Iris pigment epithelial cell (primary cell): ENCODE measurements at regions not wholly inside any gene's neighbourhood (a gene's known extent, or its start where the extent isn't known, plus 50 kb on each side); places are given as distances from the start of the nearest gene placed in this dataset.
"Not testable (repeated sequence)": the region's sequence is repeated elsewhere in the genome, so short reads cannot be mapped to it uniquely, and the experiment has no call there.

Experiments
- DNase-seq: peaks from one replicate; pipeline ENCODE4 v3.0.0-alpha.2; 2011; ENCODE audit warnings: low read depth

DNA sequence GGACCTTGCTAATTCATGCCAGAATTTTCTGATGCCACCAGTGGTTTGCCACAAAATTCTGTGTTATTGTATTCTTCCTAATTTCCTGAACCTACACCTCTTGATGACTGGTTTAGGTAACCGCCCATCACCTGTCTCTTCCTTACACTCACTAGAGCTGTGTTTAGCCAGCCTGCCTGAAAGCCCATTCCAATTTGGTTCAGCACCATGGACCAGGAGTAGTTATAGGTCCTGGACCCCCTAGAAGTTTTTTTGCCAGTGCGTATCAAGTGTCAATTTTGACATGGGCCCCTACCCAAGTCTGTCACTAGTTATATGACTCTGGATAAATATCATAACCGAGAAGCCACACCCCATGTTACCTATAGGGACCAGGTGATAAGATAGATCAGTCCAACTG is 94.0 kb upstream of the NAP1L1 start:
- no peak for DNase-seq

DNA sequence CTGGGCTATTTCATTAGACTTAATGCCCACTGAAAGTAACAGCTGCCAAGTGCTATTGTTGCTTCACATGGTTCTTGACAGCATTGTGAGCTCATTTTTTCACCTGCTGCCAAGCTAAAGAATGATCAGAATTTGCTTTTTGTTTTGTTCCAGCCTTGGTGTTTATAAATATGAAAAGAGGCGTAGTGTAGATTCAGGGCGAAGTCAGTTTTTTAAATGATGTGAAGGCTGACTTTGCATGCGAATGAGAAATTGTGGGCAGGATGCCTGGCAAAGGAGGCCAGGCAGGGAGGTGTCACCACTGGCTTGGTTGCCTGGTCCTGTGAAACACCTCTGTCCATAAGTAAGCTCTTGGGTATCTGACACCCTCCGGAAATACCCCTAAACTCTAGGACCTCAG is 93.3 kb upstream of the NAP1L1 start:
- no peak for DNase-seq

DNA sequence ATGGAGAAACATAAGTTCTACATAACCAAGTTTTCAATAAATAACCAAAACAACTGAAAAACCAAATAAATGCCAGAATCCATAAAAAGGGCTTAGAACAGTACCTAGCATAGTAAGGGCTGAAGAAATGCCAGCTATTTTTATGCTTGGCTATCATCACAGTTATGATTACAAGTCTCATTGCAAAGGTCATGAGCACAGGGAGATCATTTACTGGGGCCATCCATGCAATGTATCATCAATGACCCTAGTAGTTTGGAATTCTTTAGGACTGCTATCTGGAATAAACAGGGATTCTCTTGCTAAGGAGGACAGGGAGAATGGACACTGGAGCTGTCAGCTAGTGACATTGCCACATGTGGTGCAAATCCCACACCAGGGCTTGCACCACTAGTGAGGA is 92.5 kb upstream of the NAP1L1 start:
- no peak for DNase-seq

DNA sequence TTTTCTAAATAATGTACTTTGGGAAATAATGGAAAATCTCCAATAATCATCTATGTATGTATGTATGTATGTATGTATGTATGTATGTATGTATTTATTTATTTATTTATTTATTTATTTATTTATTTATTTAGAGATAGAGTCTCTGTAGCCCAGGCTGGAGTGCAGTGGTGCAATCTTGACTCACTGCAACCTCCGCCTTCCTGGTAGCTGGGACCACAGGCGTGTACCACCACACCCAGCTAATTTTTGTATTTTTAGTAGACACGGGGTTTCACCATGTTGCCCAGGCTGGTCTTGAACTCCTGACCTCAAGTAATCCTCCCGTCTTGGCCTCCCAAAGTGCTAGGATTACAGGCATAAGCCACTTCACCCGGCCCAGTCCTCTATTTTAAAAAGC is 91.5 kb upstream of the NAP1L1 start:
- not testable (repeated sequence) for DNase-seq

DNA sequence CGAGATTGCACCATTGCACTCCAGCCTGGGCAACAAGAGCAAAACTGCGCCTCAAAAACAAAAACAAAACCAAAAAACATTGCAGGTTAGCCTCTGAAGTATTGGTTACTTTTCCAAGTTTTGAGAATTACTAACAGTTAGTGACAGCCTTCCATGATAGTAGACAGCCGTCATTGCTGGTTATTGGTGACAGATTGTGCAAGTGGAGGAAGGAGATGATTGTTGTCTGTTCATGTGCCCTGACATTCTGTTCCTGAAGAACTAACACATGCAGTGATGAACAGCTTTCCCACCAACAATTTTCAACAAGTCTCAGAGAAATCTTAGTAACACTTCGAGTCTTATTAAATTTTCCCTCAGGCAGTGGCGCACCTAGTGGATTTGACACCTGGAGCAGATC is 89.3 kb upstream of the NAP1L1 start:
- DNase-seq: no peak

DNA sequence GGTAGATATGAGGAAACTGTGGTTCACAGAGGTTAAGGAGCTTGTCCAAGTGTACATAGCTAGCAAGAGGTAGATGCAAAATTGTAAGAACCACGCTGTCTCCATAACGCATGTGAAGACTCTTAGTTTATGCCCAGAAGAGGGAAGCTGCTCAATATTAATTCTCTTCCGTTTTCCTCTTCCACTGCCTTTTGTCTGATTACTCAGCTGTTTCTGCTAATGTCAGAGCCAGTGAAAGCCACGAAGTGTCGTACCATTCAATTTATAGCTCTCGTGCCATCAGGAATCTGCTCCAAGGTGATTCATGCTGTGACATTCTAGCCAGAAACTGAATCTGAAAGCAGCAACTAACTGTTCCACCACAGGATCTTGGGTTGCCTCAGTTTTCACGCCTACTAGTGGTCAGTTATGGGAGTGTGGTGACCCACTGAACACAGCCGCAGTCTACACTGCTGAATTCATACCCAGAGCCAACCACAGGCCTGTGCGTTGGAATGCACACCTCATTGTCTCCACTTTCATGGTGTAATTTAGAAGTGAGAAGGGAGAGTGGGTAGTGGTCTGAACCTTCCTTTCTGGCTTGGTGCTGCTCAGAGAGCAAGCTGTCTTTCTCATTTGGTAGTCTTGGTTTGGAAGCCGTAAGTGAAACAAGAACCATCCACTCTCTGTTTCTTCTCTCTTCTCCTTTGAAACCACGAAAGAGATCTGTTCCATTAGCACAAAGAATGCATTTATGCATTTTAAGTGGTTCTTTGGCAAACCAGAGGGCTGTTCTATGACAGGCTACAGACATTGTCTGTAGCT is 74.2 kb upstream of the NAP1L1 start:
- DNase-seq: peak; percentile 71

DNA sequence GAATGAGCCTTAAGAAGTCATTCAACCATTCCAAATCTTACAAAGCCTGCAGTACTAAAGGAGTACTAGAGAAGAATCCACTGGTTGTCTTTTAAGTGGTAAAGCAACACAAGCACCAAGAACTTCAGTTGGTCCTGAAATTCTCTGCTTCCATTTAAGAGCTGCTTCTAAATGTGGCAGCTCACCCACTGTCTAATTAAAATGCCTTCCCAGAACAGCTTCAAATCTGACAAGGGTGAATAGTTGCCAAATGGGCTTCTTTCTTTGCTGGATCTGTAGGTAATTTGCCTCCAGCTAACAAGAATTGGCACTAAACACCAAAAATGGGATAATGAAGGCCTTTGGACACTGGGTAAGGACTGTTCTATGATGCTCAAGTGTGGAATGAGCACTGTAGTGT is 72.2 kb upstream of the NAP1L1 start:
- DNase-seq: no peak

DNA sequence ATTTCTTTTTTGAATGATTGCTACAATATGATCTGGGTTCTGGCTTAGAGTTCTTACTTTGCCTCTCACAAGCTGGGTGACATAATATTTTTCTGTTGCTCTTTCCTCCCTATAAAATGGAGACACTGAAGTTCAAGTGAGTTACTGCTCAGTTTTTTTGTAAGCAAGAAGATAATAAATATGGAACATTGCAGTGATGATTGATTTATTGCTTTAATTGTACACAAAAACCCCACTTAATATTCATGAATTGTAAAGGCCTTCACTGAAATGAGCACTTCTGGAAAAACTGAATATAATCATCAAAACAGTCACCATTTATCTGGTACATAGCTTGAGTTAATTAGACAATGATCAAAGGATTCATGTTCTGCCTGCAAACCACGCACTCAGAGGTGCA is 71.8 kb upstream of the NAP1L1 start:
- DNase-seq: no peak

DNA sequence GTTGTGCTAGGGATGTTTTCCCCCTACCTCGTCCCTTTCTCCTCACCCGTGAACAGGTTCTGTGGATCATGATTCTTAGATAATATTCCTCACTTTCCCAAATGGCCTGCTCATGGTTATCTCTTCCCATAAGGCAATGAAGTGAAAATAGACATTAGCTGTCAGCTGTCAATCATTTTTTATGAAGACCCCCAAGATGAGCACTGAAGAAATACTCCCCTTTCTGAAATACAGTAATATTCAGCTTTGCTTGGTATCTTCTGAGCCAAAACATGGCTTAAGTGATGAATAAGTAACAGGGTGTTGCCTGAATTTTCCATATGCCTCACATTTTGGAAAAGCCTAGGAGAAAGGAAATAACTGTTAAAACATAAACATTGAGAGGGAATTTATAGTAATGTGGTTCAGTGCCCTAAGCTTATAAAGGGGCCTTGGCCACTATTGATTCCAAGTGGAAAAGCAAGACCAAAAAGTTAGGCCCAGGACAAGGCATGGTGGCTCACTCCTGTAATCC is 70.7 kb upstream of the NAP1L1 start:
- DNase-seq: no peak

DNA sequence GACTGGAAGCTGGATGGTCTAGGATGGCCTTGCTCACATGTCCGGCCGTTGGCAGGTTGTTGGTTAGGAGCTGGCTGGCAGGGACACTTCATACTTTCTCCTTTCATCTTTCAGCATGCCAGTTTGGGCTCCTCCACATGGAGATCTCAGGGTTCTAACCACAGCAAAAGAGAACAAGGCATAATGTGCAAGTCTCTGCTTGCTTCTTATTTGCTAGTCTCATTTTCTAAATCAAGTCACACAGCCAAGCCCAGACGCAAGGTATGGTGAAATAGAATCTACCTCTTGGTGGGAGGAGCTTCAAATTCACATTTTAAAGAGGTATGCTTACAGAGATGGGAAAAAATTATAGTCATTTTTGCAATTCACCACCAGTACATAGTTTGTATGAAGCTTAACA is 69.1 kb upstream of the NAP1L1 start:
- DNase-seq: no peak

DNA sequence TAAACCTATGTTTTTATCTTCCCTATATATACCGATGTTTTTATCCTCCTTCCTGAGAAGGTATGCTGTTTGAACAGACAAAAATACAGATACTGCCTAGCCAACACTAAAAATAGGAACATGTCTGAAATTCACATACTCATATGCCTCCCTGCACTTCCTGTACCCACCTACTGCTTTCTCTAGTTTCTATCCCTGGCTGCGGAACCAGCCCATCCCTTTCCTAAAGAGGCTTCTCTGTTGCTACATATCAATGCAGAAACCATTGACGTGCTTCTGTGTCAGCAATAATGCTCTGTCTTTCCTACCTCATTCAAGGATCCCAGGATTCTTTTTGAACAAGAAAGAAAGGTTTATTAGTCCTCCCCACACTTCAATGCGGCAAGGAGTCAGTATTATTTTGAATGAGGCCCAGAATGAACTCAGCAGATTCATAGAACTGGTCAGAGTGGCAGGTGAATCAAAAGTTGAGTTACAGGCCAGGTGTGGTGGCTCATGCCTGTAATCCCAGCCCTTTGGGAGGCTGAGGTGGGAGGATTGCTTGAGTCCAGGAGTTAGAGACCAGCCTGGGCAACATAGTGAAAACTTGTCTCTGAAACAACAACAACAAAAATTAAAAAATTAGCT is 67.8 kb upstream of the NAP1L1 start:
- no peak for DNase-seq

DNA sequence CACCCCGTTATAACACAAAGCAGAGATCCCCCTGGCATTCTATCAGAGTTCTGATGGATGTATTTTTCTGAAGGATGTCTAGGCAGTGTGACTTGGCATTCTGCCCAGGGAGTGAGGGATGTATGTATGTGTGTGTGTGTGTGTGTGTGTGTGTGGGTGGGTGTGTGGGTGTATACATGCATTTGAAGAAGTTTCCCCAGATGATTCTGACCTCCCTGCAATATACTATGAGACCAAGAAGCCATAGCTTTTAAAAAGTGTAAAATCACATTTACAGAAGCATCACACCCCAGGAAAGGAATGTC is 59.7 kb upstream of the NAP1L1 start:
- DNase-seq: peak; percentile 75

DNA sequence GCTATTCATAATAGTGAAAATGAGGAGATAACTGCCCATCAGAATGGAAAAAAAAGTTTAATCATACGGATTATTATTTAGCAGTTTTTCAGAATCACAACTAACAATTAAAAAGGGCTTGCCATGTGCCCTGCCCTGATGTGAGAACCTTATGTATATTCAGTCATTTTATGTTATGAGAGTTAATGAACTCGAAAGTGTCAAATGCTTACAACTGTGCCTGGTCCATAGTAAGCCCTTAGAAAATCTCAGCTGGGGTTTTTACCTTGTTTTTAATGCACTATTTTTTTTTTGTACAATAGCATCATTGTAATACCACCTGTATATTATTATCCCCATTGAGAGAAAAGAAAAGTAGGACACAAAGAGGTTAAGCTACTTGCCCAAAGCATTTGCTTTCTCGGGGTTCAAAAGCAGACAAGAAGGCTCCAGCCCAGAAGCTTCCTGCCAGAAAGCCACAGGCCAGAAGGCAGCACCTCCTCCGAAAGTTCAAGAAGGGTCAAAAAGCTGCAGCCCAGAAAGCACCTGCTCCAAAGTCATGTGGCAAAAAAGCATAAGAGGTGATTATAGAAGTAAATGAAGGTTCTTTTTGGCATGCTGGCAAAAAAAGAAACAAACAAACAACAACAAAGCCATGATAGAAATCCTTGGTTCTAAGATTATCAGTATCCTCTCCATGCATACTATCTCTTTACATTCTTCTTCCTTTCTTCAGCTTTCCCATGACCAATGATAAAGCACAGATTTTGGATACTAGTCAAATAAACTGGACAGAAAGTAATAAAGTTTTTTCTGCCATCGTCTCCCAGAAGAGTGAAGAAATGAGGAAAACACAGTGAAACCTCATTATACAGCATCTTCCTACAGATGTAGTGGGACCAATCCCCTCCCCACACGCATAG is 59.1 kb upstream of the NAP1L1 start:
- DNase-seq: no peak

DNA sequence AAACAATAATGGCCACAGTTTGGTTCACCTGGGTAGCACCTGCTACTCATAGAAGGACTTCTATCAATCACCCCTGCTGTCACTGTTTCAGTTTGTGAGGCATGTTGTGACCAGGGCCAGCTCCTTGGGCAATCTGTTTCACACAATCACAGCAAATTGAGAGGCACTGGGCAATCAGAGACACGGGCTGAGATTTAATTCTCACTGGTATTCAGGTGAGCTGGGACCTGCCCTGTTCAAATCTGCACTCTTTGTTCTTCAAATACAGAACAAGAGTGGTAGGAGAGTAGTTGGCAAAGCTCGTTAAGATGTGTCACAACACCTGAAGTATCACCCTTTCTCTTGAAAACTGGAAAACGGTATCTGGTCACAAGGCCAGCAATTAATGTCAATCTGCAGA is 57.8 kb upstream of the NAP1L1 start:
- DNase-seq: no peak

DNA sequence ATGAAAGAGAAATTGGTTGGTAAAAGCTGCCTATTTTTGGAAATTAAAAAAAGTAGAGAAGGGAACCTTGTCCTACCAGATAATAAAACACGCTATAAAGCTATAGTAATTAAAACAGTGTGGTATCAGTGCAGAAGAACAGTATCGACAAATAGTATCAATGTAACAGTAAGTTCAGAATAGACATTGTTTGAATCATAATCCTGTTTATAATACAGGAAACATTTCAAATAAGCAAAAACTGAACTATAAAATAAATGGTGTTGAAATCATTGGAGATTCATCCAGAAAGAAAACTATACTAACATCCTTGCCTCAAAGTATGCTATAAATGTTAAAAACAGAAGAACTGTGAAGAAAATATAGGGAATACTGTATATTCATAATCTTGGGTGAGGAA is 54.2 kb upstream of the NAP1L1 start:
- no peak for DNase-seq

DNA sequence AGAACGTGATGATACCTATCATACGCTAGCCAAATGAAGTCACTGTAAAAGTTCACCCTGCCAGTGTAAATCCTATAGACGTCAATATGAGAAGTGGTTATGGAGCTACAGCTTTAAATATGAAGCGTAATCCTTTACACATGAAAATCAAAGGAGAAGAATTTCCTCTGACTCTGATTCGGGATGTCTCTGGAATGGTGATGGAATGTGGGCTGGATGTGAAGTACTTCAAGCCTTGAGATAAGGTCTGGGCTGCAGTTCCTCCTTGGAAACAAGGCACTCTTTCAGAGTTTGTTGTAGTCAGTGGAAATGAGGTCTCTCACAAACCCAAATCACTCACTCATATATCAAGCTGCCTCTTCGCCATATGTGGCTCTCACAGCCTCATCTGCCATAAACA is 53.1 kb upstream of the NAP1L1 start:
- peak; percentile 12 for DNase-seq

DNA sequence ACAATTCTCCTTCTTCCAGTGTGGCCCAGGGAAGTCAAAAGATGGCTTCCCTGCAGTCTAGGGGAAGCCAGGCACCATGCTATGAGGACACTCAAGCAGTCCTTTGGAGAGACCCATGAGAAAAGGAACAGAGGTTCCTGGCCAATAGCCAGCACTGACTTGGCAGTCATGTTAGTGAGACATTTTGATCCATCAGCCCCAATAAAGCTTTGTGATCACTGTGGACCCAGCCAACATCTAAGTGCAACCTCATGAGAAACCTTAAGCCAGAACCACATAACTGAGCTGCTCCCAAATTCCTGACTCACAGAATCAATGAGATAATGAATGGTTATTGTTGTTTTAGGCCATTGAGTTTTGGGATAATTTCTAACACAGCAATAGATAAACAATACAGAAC is 51.0 kb upstream of the NAP1L1 start:
- no peak for DNase-seq
